Natural killer cell treated with Interleukin-12 subunit alpha and Interleukin-12 subunit beta and Interleukin-15 and Interleukin-18, amount 100 ng/mL, for 72 hours (primary cell): ENCODE measurements at regions not wholly inside any gene's neighbourhood (a gene's known extent, or its start where the extent isn't known, plus 50 kb on each side); places are given as distances from the start of the nearest gene placed in this dataset.

Experiments
- ATAC-seq, 2 donors: fragments of 150-1000 bp; cut with Tn5 transposase in 1 of 2; sonication (Bioruptor Pico), chemical (Tn5 transposase) in 1 of 2; 2 replicates each; pipeline ENCODE4 v1.10.0; 2021
- DNase-seq: peaks from one replicate; pipeline ENCODE4 v3.0.0; 2022; ENCODE audit warnings: low spot score
- H3K27ac Mint-ChIP-seq, 2 donors: 1 replicate in 1 of 2; 2 replicates in 1 of 2; pipeline ENCODE4 v1.8.0; 2022; ENCODE audit warnings: mixed read lengths in 2 of 2, mild to moderate bottlenecking in 1 of 2, moderate library complexity in 1 of 2
- H3K27me3 Mint-ChIP-seq, 2 donors: 1 replicate in 1 of 2; 2 replicates in 1 of 2; pipeline ENCODE4 v1.8.0; 2022; ENCODE audit warnings: mixed read lengths in 2 of 2
- H3K36me3 Mint-ChIP-seq: one replicate; pipeline ENCODE4 v1.8.0; 2022; ENCODE audit warnings: mixed read lengths
- H3K4me1 Mint-ChIP-seq, 2 donors: 1 replicate in 1 of 2; 2 replicates in 1 of 2; pipeline ENCODE4 v1.8.0; 2022; ENCODE audit warnings: low read depth in 2 of 2, mixed read lengths in 2 of 2, mild to moderate bottlenecking in 1 of 2
- H3K4me3 Mint-ChIP-seq: one replicate; pipeline ENCODE4 v1.8.0; 2022; ENCODE audit warnings: mixed read lengths
- H3K9me3 Mint-ChIP-seq: 2 replicates; pipeline ENCODE4 v1.8.0; 2022; ENCODE audit warnings: mixed read lengths

GRCh38 chr5:58215364-58215763 is 244.5 kb downstream of the PLK2 start:
- H3K36me3 Mint-ChIP-seq = peaks cover 11% of the 10 kb centered on the region
- H3K4me3 Mint-ChIP-seq = no peak overlapping the region
- no peaks in the 10 kb centered on the region for H3K27me3 Mint-ChIP-seq
- no peaks in the 10 kb centered on the region for H3K4me1 Mint-ChIP-seq
- H3K9me3 Mint-ChIP-seq = peaks cover 6% of the 10 kb centered on the region
- ATAC-seq = no peak
- DNase-seq = no peak
- H3K27ac Mint-ChIP-seq = no peak overlapping the region

- Mint-ChIP-seq H3K36me3 (no peaks in the 10 kb centered on the region), H3K27ac (no peak overlapping the region), H3K4me3 (no peak overlapping the region), H3K9me3 (no peaks in the 10 kb centered on the region), H3K4me1 (no peaks in the 10 kb centered on the region), H3K27me3 (peaks cover 0 to 6% of the 10 kb centered on the region in 2 donors)
- DNase-seq (no peak), ATAC-seq (no peak)
Measured at GRCh38 chr5:58211441-58211840, 248.4 kb downstream of the PLK2 start.

GRCh38 chr5:58208674-58209073 is 251.2 kb downstream of the PLK2 start:
- Mint-ChIP-seq H3K27ac (no peak overlapping the region), H3K27me3 (peaks cover 0 to 6% of the 10 kb centered on the region in 2 donors), H3K4me3 (no peak overlapping the region), H3K36me3 (no peaks in the 10 kb centered on the region), H3K9me3 (no peaks in the 10 kb centered on the region), H3K4me1 (no peaks in the 10 kb centered on the region)
- ATAC-seq (no peak), DNase-seq (no peak)

- Mint-ChIP-seq H3K4me1 (no peaks in the 10 kb centered on the region), H3K36me3 (no peaks in the 10 kb centered on the region), H3K27me3 (peaks cover 0 to 6% of the 10 kb centered on the region in 2 donors), H3K27ac (no peak overlapping the region), H3K9me3 (peaks cover 3% of the 10 kb centered on the region), H3K4me3 (no peak overlapping the region)
- DNase-seq (no peak), ATAC-seq (no peak)
Measured at GRCh38 chr5:58207076-58207475, 252.8 kb downstream of the PLK2 start.

- Mint-ChIP-seq H3K9me3 (peaks cover 3% of the 10 kb centered on the region), H3K36me3 (no peaks in the 10 kb centered on the region), H3K4me1 (no peaks in the 10 kb centered on the region), H3K27ac (no peak overlapping the region), H3K4me3 (no peak overlapping the region), H3K27me3 (peaks cover 0 to 6% of the 10 kb centered on the region in 2 donors)
- ATAC-seq (no peak), DNase-seq (no peak)
Measured at GRCh38 chr5:58204966-58205365, 254.9 kb downstream of the PLK2 start.

- H3K36me3 Mint-ChIP-seq = no peaks in the 10 kb centered on the region
- H3K9me3 Mint-ChIP-seq = peaks cover 6% of the 10 kb centered on the region
- DNase-seq (no peak), ATAC-seq (no peak)
- no peaks in the 10 kb centered on the region for H3K4me1 Mint-ChIP-seq
- H3K27ac Mint-ChIP-seq = no peak overlapping the region
- no peaks in the 10 kb centered on the region for H3K27me3 Mint-ChIP-seq
- H3K4me3 Mint-ChIP-seq = no peak overlapping the region
Measured at GRCh38 chr5:58202941-58203444, 256.9 kb downstream of the PLK2 start.

GRCh38 chr5:58201922-58202648 is 257.8 kb downstream of the PLK2 start:
- DNase-seq = no peak
- no peak overlapping the region for H3K27ac Mint-ChIP-seq
- H3K4me1 Mint-ChIP-seq = no peaks in the 10 kb centered on the region
- peak in 1 of 2 donors; percentile 36 for ATAC-seq
- no peaks in the 10 kb centered on the region for H3K27me3 Mint-ChIP-seq
- H3K36me3 Mint-ChIP-seq = no peaks in the 10 kb centered on the region
- H3K4me3 Mint-ChIP-seq = no peak overlapping the region
- peaks cover 6% of the 10 kb centered on the region for H3K9me3 Mint-ChIP-seq

GRCh38 chr5:58200451-58200850 is 259.4 kb downstream of the PLK2 start:
- Mint-ChIP-seq H3K4me1 (no peaks in the 10 kb centered on the region), H3K4me3 (no peak overlapping the region), H3K9me3 (peaks cover 6% of the 10 kb centered on the region), H3K27ac (no peak overlapping the region), H3K27me3 (no peaks in the 10 kb centered on the region), H3K36me3 (no peaks in the 10 kb centered on the region)
- DNase-seq (no peak), ATAC-seq (no peak)

- ATAC-seq = no peak
- H3K9me3 Mint-ChIP-seq = peaks cover 6% of the 10 kb centered on the region
- H3K4me1 Mint-ChIP-seq = no peaks in the 10 kb centered on the region
- H3K27ac Mint-ChIP-seq = no peak overlapping the region
- DNase-seq = no peak
- no peaks in the 10 kb centered on the region for H3K27me3 Mint-ChIP-seq
- no peaks in the 10 kb centered on the region for H3K36me3 Mint-ChIP-seq
- H3K4me3 Mint-ChIP-seq = no peak overlapping the region
Measured at GRCh38 chr5:58199087-58199486, 260.8 kb downstream of the PLK2 start.

- Mint-ChIP-seq H3K4me1 (no peaks in the 10 kb centered on the region), H3K27ac (no peak overlapping the region), H3K9me3 (peaks cover 6% of the 10 kb centered on the region), H3K36me3 (no peaks in the 10 kb centered on the region), H3K4me3 (no peak overlapping the region), H3K27me3 (no peaks in the 10 kb centered on the region)
- DNase-seq (no peak), ATAC-seq (no peak)
Measured at GRCh38 chr5:58198330-58198729, 261.6 kb downstream of the PLK2 start.

GRCh38 chr5:58197875-58198274 is 262.0 kb downstream of the PLK2 start:
- H3K9me3 Mint-ChIP-seq = peaks cover 6% of the 10 kb centered on the region
- H3K4me1 Mint-ChIP-seq = no peaks in the 10 kb centered on the region
- no peak overlapping the region for H3K4me3 Mint-ChIP-seq

GRCh38 chr5:58191443-58191842 is 268.4 kb downstream of the PLK2 start:
- H3K36me3 Mint-ChIP-seq = no peaks in the 10 kb centered on the region
- H3K27me3 Mint-ChIP-seq = no peaks in the 10 kb centered on the region
- H3K4me3 Mint-ChIP-seq = no peak overlapping the region
- no peaks in the 10 kb centered on the region for H3K4me1 Mint-ChIP-seq
- ATAC-seq (no peak), DNase-seq (no peak)
- no peak overlapping the region for H3K27ac Mint-ChIP-seq
- H3K9me3 Mint-ChIP-seq = no peaks in the 10 kb centered on the region

More at GRCh38 chr5:58197875-58198274, 262.0 kb downstream of the PLK2 start:
- H3K36me3 Mint-ChIP-seq = no peaks in the 10 kb centered on the region
- ATAC-seq (no peak), DNase-seq (no peak)
- no peak overlapping the region for H3K27ac Mint-ChIP-seq
- H3K27me3 Mint-ChIP-seq = no peaks in the 10 kb centered on the region

GRCh38 chr5:58188262-58188651 is 271.6 kb downstream of the PLK2 start:
- H3K4me1 Mint-ChIP-seq = no peaks in the 10 kb centered on the region
- no peak overlapping the region for H3K4me3 Mint-ChIP-seq
- no peak for DNase-seq
- no peaks in the 10 kb centered on the region for H3K9me3 Mint-ChIP-seq
- ATAC-seq = no peak
- H3K36me3 Mint-ChIP-seq = no peaks in the 10 kb centered on the region
- no peaks in the 10 kb centered on the region for H3K27me3 Mint-ChIP-seq
- H3K27ac Mint-ChIP-seq = no peak overlapping the region

GRCh38 chr5:58187432-58188261 is 272.2 kb downstream of the PLK2 start:
- Mint-ChIP-seq H3K36me3 (no peaks in the 10 kb centered on the region), H3K4me1 (no peaks in the 10 kb centered on the region), H3K9me3 (no peaks in the 10 kb centered on the region), H3K4me3 (no peak overlapping the region), H3K27ac (no peak overlapping the region), H3K27me3 (no peaks in the 10 kb centered on the region)
- ATAC-seq = no peak
- DNase-seq = no peak
